ENCODE measurements at regions not wholly inside any gene's neighbourhood (a gene's known extent, or its start where the extent isn't known, plus 50 kb on each side); places are given as distances from the start of the nearest gene placed in this dataset.

DNA sequence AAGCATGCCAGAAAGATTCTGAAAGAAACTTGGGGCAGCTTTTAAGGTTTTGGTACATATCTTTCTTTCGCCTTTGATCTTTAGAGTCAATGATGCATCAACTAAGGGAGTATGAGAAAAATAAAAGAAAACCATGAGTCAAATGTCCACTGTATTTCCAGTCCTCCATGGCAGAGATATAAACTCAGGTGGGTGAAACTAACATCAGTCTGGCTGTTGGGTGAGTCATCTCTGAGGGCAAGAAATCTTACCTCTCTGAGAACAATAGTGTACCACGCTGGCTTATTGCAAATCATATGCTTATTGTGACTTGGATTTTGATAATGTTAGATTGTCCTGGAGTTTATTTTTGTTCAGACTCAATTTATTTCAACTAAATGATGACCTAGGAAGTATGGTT is 521.0 kb downstream of the PLCL1 start:
- Histone ChIP-seq H3K27me3 (replicated peaks in 1 of 4; ENCODE audit: control extremely low read depth in 1 of 4, control insufficient read depth in 3 of 4, insufficient read depth in 4 of 4, low read length in 3 of 4) (peaks cover 0 to 4% (median 0%) of the 10 kb centered on the region in 4 experiments), H3K36me3 (replicated peaks in 1 of 2; ENCODE audit: control extremely low read depth in 1 of 2, control insufficient read depth in 1 of 2, extremely low read depth in 1 of 2, insufficient read depth in 2 of 2, low read length in 1 of 2) (no peaks in the 10 kb centered on the region), H4K20me1 (ENCODE audit: control insufficient read depth, insufficient read depth, low read length, poor library complexity, severe bottlenecking) (no peaks in the 10 kb centered on the region), H2AFZ (ENCODE audit: insufficient read depth, low read depth, low read length, poor library complexity, severe bottlenecking) (no peak overlapping the region), H3K4me2 (replicated peaks; ENCODE audit: low read depth, low read length, poor library complexity, severe bottlenecking) (no peak overlapping the region), H3K4me1 (ENCODE audit: control insufficient read depth in 2 of 2, insufficient read depth in 2 of 2, low read length in 2 of 2) (peaks cover 0 to 7% of the 10 kb centered on the region in 2 donors), H3K9me3 (ENCODE audit: control extremely low read depth in 1 of 3, control insufficient read depth in 2 of 3, insufficient read depth in 1 of 3, low read length in 2 of 3) (no peaks in the 10 kb centered on the region), H3K27ac (ENCODE audit: low read length in 2 of 2) (no peak overlapping the region), H3K79me2 (ENCODE audit: control insufficient read depth, insufficient read depth, low read length) (no peaks in the 10 kb centered on the region), H3K9ac (ENCODE audit: low read length) (no peak overlapping the region), H3K4me3 (ENCODE audit: control extremely low read depth in 1 of 5, extremely low read depth in 1 of 5, insufficient read depth in 1 of 5, low read depth in 2 of 5, low read length in 4 of 5) (no peak overlapping the region)
- TF ChIP-seq CTCF (IDR thresholded peaks at IDR 0.05): no peak
- TF ChIP-seq EZH2 (IDR thresholded peaks at IDR 0.05; ENCODE audit: borderline replicate concordance, insufficient read depth, low read depth, low read length, poor library complexity, severe bottlenecking): no peak
- CTCF ChIA-PET: interaction anchor here (2.2 kb wide), 1 partner anchor 28 kb away, joined by 6 read pairs; no protein-coding TSS in a partner anchor
- H3K9me3 Mint-ChIP-seq (ENCODE audit: insufficient read depth): no peaks in the 10 kb centered on the region
- no peak overlapping the region for H3K27ac Mint-ChIP-seq
- peaks cover 6% of the 10 kb centered on the region for H3K4me1 Mint-ChIP-seq
- no CpG with 5 or more reads among the region's 2 CpGs for WGBS (ENCODE audit: insufficient coverage)
- no peak for ATAC-seq (ENCODE audit: low read depth)
- no peak overlapping the region for H3K4me3 Mint-ChIP-seq
- intact Hi-C loops (cut with micrococcal nuclease): no loop called here
- peaks cover 30% of the 10 kb centered on the region for H3K27me3 Mint-ChIP-seq
- POLR2A ChIA-PET: no interaction called here
- DNase-seq: no peak

DNA sequence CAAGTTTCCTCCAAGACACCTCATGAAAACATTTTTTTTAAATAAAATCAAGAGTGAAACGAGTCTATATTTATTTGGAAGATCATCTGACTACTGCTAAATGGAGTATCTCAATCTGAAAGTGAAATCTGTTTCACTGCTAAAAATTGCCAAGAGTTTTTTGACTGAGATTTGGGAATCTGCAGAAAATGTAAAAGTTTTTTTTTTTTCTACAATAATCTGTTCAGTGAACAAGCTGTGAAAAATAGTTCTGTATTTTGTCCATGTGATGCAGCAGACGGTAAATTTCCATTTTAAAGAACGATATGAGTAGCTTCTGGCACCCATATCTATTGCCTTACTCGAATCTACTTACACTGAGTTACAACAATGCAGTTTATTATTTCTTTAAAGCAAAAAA is 519.7 kb downstream of the PLCL1 start:
- Histone ChIP-seq H4K20me1 (ENCODE audit: control insufficient read depth, insufficient read depth, low read length, poor library complexity, severe bottlenecking) (no peaks in the 10 kb centered on the region), H3K27me3 (replicated peaks in 1 of 4; ENCODE audit: control extremely low read depth in 1 of 4, control insufficient read depth in 3 of 4, insufficient read depth in 4 of 4, low read length in 3 of 4) (peaks cover 0 to 4% (median 4%) of the 10 kb centered on the region in 4 experiments), H2AFZ (ENCODE audit: insufficient read depth, low read depth, low read length, poor library complexity, severe bottlenecking) (no peak overlapping the region), H3K4me1 (ENCODE audit: control insufficient read depth in 2 of 2, insufficient read depth in 2 of 2, low read length in 2 of 2) (peaks cover 0 to 7% of the 10 kb centered on the region in 2 donors), H3K9me3 (ENCODE audit: control extremely low read depth in 1 of 3, control insufficient read depth in 2 of 3, insufficient read depth in 1 of 3, low read length in 2 of 3) (no peaks in the 10 kb centered on the region), H3K4me2 (replicated peaks; ENCODE audit: low read depth, low read length, poor library complexity, severe bottlenecking) (no peak overlapping the region), H3K4me3 (ENCODE audit: control extremely low read depth in 1 of 5, extremely low read depth in 1 of 5, insufficient read depth in 1 of 5, low read depth in 2 of 5, low read length in 4 of 5) (no peak overlapping the region), H3K27ac (ENCODE audit: low read length in 2 of 2) (no peak overlapping the region), H3K36me3 (replicated peaks in 1 of 2; ENCODE audit: control extremely low read depth in 1 of 2, control insufficient read depth in 1 of 2, extremely low read depth in 1 of 2, insufficient read depth in 2 of 2, low read length in 1 of 2) (no peaks in the 10 kb centered on the region), H3K9ac (ENCODE audit: low read length) (no peak overlapping the region), H3K79me2 (ENCODE audit: control insufficient read depth, insufficient read depth, low read length) (no peaks in the 10 kb centered on the region)
- WGBS (ENCODE audit: insufficient coverage): no CpG with 5 or more reads among the region's 4 CpGs
- POLR2A ChIA-PET: no interaction called here
- ATAC-seq (ENCODE audit: low read depth) (no peak), DNase-seq (no peak)
- H3K9me3 Mint-ChIP-seq (ENCODE audit: insufficient read depth): no peaks in the 10 kb centered on the region
- no peak overlapping the region for H3K4me3 Mint-ChIP-seq
- CTCF ChIA-PET: interaction anchor here (1.2 to 2.2 kb wide), 3 partner anchors 10 to 27 kb away, joined by 3 to 6 read pairs (median 4); no protein-coding TSS in a partner anchor
- peaks cover 30% of the 10 kb centered on the region for H3K27me3 Mint-ChIP-seq
- H3K27ac Mint-ChIP-seq: no peak overlapping the region
- intact Hi-C loops (cut with micrococcal nuclease): no loop called here
- peaks cover 6% of the 10 kb centered on the region for H3K4me1 Mint-ChIP-seq
- TF ChIP-seq CTCF (IDR thresholded peaks at IDR 0.05) (no peak), EZH2 (IDR thresholded peaks at IDR 0.05; ENCODE audit: borderline replicate concordance, insufficient read depth, low read depth, low read length, poor library complexity, severe bottlenecking) (no peak)
